HFF-Myc (cell line): ENCODE measurements at regions not wholly inside any gene's neighbourhood (a gene's known extent, or its start where the extent isn't known, plus 50 kb on each side); places are given as distances from the start of the nearest gene placed in this dataset.

Experiments used
- DNase-seq: peaks from one replicate; pipeline ENCODE4 v3.0.0-alpha.2; 2011; ENCODE audit warnings: low read depth; ENCODE audit errors: extremely low read depth
- H3K4me3 ChIP-seq: replicated peaks from 2 replicates; pipeline ENCODE4 v1.5.1; 2011; ENCODE audit warnings: low read depth, mild to moderate bottlenecking, control low read depth, low read length
- CTCF ChIP-seq: IDR thresholded peaks from 2 replicates; pipeline ENCODE4 v1.5.1; 2012; ENCODE audit warnings: mild to moderate bottlenecking, low read depth, low read length, control low read depth; ENCODE audit errors: missing control alignments

GRCh38 chr2:198411936-198412335, 607.5 kb downstream of the PLCL1 start:
- no peak for DNase-seq
- TF ChIP-seq CTCF, result no peak
- no peak overlapping the region for H3K4me3 ChIP-seq

DNA sequence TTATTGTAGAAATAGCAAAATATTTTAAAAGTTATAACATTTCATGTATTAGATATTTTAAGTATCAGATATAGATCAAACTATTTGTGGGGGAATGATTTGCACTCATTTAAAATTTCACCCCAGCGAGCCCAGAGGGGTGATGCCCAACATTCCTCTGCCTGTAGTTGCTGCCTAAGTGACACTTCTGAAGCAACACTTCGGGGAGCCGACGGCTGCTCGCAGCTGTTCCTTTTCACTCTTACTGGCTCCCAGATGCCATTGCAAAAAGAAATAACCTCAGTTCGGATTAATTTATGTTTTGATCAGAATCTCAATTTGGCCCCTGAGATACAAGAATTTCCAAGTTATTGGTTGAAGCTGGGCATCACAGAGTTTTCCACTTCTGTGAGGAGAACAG, 603.8 kb downstream of the PLCL1 start:
- H3K4me3 ChIP-seq, result no peak overlapping the region
- DNase-seq, result no peak
- TF ChIP-seq CTCF, result no peak

GRCh38 chr2:198405311-198405710, 600.9 kb downstream of the PLCL1 start:
- TF ChIP-seq CTCF, result no peak
- DNase-seq, result no peak
- H3K4me3 ChIP-seq, result no peak overlapping the region

GRCh38 chr2:198401644-198402043, 597.3 kb downstream of the PLCL1 start:
- no peak overlapping the region for H3K4me3 ChIP-seq
- no peak for TF ChIP-seq CTCF
- no peak for DNase-seq

GRCh38 chr2:198400999-198401398, 596.6 kb downstream of the PLCL1 start:
- TF ChIP-seq CTCF, result no peak
- no peak for DNase-seq
- H3K4me3 ChIP-seq, result no peak overlapping the region

DNA sequence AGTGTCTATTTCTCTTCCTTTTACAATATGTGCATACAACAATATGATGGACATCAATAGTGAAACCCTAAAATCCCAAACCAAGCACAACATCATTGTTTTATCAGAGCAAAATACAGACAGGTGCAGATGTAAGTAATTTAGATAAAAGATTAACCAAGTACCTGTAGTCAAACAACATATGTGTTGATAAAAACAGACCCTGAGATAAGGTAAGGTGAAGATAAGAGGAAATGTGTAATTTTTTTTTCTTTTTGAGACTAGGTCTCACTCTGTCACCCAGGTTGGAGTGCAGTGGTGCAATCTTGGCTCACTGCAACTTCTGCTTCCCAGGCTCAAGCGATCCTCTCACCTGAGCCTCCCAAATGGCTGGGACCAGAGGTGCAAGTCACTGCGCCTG, 589.8 kb downstream of the PLCL1 start:
- no peak for TF ChIP-seq CTCF
- DNase-seq, result no peak
- no peak overlapping the region for H3K4me3 ChIP-seq

GRCh38 chr2:198390670-198391069, 586.3 kb downstream of the PLCL1 start:
- no peak for TF ChIP-seq CTCF
- no peak for DNase-seq
- H3K4me3 ChIP-seq, result no peak overlapping the region
